CD14-positive monocyte (primary cell): ENCODE measurements at regions not wholly inside any gene's neighbourhood (a gene's known extent, or its start where the extent isn't known, plus 50 kb on each side); places are given as distances from the start of the nearest gene placed in this dataset.
"Not testable (repeated sequence)": the region's sequence is repeated elsewhere in the genome, so short reads cannot be mapped to it uniquely, and the experiment has no call there.

Source experiments
- DNase-seq, 3 donors: peaks; one replicate each; pipeline ENCODE4 v3.0.0-alpha.2; 2011 to 2022
- H2AFZ ChIP-seq: 2 replicates; pipeline ENCODE4 v1.6.0; 2012; ENCODE audit warnings: mild to moderate bottlenecking, low read depth, low read length, inconsistent platforms; ENCODE audit not compliant: insufficient read depth, poor library complexity, severe bottlenecking
- H3K27ac ChIP-seq, 2 donors: 1 replicate in 1 of 2; 2 replicates in 1 of 2; pipeline ENCODE4 v1.5.1; 2012 to 2013; ENCODE audit warnings: low read length in 2 of 2, control low read depth in 1 of 2, inconsistent platforms in 1 of 2, low read depth in 1 of 2, mild to moderate bottlenecking in 1 of 2
- H3K27me3 ChIP-seq, 2 donors: one replicate each; pipeline versions ENCODE4 v1.6.0 to v1.6.1; 2011 to 2013; ENCODE audit warnings: low read length in 2 of 2; ENCODE audit not compliant: control insufficient read depth in 2 of 2, insufficient read depth in 2 of 2
- H3K36me3 ChIP-seq, 2 donors: replicated peaks in 1 of 2; 1 replicate in 1 of 2; 2 replicates in 1 of 2; pipeline versions ENCODE4 v1.5.1 to v1.6.1; 2012 to 2013; ENCODE audit warnings: low read length in 2 of 2, control low read depth in 1 of 2, inconsistent platforms in 1 of 2, mild to moderate bottlenecking in 1 of 2; ENCODE audit not compliant: insufficient read depth in 2 of 2, control insufficient read depth in 1 of 2
- H3K4me1 ChIP-seq, 2 donors: 1 replicate in 1 of 2; 2 replicates in 1 of 2; pipeline versions ENCODE4 v1.5.1 to v1.6.1; 2012 to 2013; ENCODE audit warnings: low read length in 2 of 2, control low read depth in 1 of 2, inconsistent platforms in 1 of 2, mild to moderate bottlenecking in 1 of 2, moderate library complexity in 1 of 2; ENCODE audit not compliant: insufficient read depth in 2 of 2, control insufficient read depth in 1 of 2
- H3K4me2 ChIP-seq: replicated peaks from 2 replicates; pipeline ENCODE3; 2012; ENCODE audit warnings: low read length, moderate library complexity, mild to moderate bottlenecking; ENCODE audit not compliant: poor library complexity, severe bottlenecking; ENCODE audit errors: extremely low read depth
- H3K4me3 ChIP-seq, 3 experiments: fragments of 200-600 bp in 1 of 3; sonication (generic) in 1 of 3; replicated peaks in 1 of 3; 1 replicate in 2 of 3; 2 replicates in 1 of 3; pipeline ENCODE4 v1.5.1; 2011 to 2013; ENCODE audit warnings: low read length in 3 of 3, mild to moderate bottlenecking in 3 of 3, control low read depth in 2 of 3, low read depth in 2 of 3, inconsistent platforms in 1 of 3, moderate library complexity in 1 of 3
- H3K79me2 ChIP-seq: 2 replicates; pipeline ENCODE4 v1.6.0; 2012; ENCODE audit warnings: mild to moderate bottlenecking, control low read depth, inconsistent platforms, low read length, moderate library complexity; ENCODE audit not compliant: insufficient read depth
- H3K9ac ChIP-seq: 2 replicates; pipeline ENCODE4 v1.6.0; 2017; ENCODE audit warnings: low read length, mild to moderate bottlenecking; ENCODE audit not compliant: insufficient read depth, poor library complexity, severe bottlenecking
- H3K9me3 ChIP-seq, 2 donors: replicated peaks in 1 of 2; 1 replicate in 1 of 2; 2 replicates in 1 of 2; pipeline versions ENCODE4 v1.5.1 to v1.6.1; 2012 to 2013; ENCODE audit warnings: low read length in 2 of 2, control low read depth in 1 of 2; ENCODE audit not compliant: control insufficient read depth in 1 of 2, insufficient read depth in 1 of 2
- H4K20me1 ChIP-seq: 2 replicates; pipeline ENCODE4 v1.6.0; 2012; ENCODE audit warnings: mild to moderate bottlenecking, low read length, control low read depth, moderate library complexity; ENCODE audit not compliant: insufficient read depth
- H3K27ac Mint-ChIP-seq, 7 donors: one replicate each; pipeline ENCODE4 v1.8.0; 2020; ENCODE audit warnings: mild to moderate bottlenecking in 7 of 7, mixed read lengths in 7 of 7, moderate library complexity in 6 of 7, inconsistent platforms in 2 of 7
- H3K27me3 Mint-ChIP-seq, 3 donors: one replicate each; pipeline ENCODE4 v1.8.0; 2021 to 2022; ENCODE audit warnings: low read depth in 3 of 3, mild to moderate bottlenecking in 3 of 3, mixed read lengths in 3 of 3, moderate library complexity in 3 of 3, inconsistent platforms in 1 of 3
- H3K36me3 Mint-ChIP-seq, 2 donors: one replicate each; pipeline ENCODE4 v1.8.0; 2020; ENCODE audit warnings: mixed read lengths in 2 of 2, inconsistent platforms in 1 of 2, mild to moderate bottlenecking in 1 of 2
- H3K4me1 Mint-ChIP-seq: one replicate; pipeline ENCODE4 v1.8.0; 2020; ENCODE audit warnings: mild to moderate bottlenecking, mixed read lengths
- H3K4me3 Mint-ChIP-seq, 2 donors: one replicate each; pipeline ENCODE4 v1.8.0; 2020; ENCODE audit warnings: mild to moderate bottlenecking in 2 of 2, mixed read lengths in 2 of 2, moderate library complexity in 1 of 2
- H3K9me3 Mint-ChIP-seq, 7 donors: one replicate each; pipeline ENCODE4 v1.8.0; 2020 to 2022; ENCODE audit warnings: mixed read lengths in 7 of 7, mild to moderate bottlenecking in 6 of 7, moderate library complexity in 6 of 7, inconsistent platforms in 2 of 7
- CTCF ChIP-seq: fragments of 200-600 bp; IDR thresholded peaks from one replicate; pipeline ENCODE4 v1.8.0; 2022; ENCODE audit warnings: antibody characterized with exemption, mild to moderate bottlenecking
- WGBS: methylation state at CpG from one replicate; pipeline ENCODE4 v1.1.5; 2013; ENCODE audit warnings: missing lambda C conversion rate; ENCODE audit not compliant: insufficient coverage; 5-methylcytosine and 5-hydroxymethylcytosine counted together
- intact Hi-C, 2 donors: fragments of 100-400 bp; cut with micrococcal nuclease; formaldehyde crosslinking; loops; one replicate each; pipeline versions ENCODE4 v1.15.0 to v1.15.1; 2023

GRCh38 chr5:12865529-12865928 lies 961.3 kb upstream of the CTNND2 start:
- H3K4me2 ChIP-seq: no peak overlapping the region
- intact Hi-C loops: no loop called here
- no peak overlapping the region for H2AFZ ChIP-seq
- H3K4me1 Mint-ChIP-seq: no peaks in the 10 kb centered on the region
- H3K79me2 ChIP-seq: no peaks in the 10 kb centered on the region
- no peak overlapping the region for H3K4me3 ChIP-seq
- no peaks in the 10 kb centered on the region for H3K27me3 Mint-ChIP-seq
- H3K36me3 ChIP-seq: no peaks in the 10 kb centered on the region
- DNase-seq: no peak
- no peaks in the 10 kb centered on the region for H3K4me1 ChIP-seq
- no peak overlapping the region for H3K27ac Mint-ChIP-seq
- H3K4me3 Mint-ChIP-seq: no peak overlapping the region
- H3K9me3 Mint-ChIP-seq: peaks cover 0 to 5% (median 2%) of the 10 kb centered on the region in 7 donors
- no peak overlapping the region for H3K9ac ChIP-seq
- H4K20me1 ChIP-seq: no peaks in the 10 kb centered on the region
- H3K36me3 Mint-ChIP-seq: no peaks in the 10 kb centered on the region
- H3K27me3 ChIP-seq: no peaks in the 10 kb centered on the region
- no peak overlapping the region for H3K27ac ChIP-seq
- H3K9me3 ChIP-seq: peaks cover 0 to 6% of the 10 kb centered on the region in 2 donors
- TF ChIP-seq CTCF: no peak

- H3K27me3 ChIP-seq: no peaks in the 10 kb centered on the region
- H4K20me1 ChIP-seq: no peaks in the 10 kb centered on the region
- H3K4me3 ChIP-seq: no peak overlapping the region
- H3K27ac Mint-ChIP-seq: no peak overlapping the region
- no peak overlapping the region for H2AFZ ChIP-seq
- no peak overlapping the region for H3K27ac ChIP-seq
- 27% methylated on average over 2 of the region's 7 CpGs for WGBS
- H3K9ac ChIP-seq: no peak overlapping the region
- no peak for DNase-seq
- intact Hi-C loops: no loop called here
- no peaks in the 10 kb centered on the region for H3K36me3 Mint-ChIP-seq
- H3K79me2 ChIP-seq: no peaks in the 10 kb centered on the region
- H3K9me3 ChIP-seq: peaks cover 16% of the 10 kb centered on the region in 2 donors
- no peaks in the 10 kb centered on the region for H3K4me1 Mint-ChIP-seq
- H3K4me1 ChIP-seq: no peaks in the 10 kb centered on the region
- no peaks in the 10 kb centered on the region for H3K36me3 ChIP-seq
- no peak overlapping the region for H3K4me3 Mint-ChIP-seq
- no peak for TF ChIP-seq CTCF
- H3K9me3 Mint-ChIP-seq: peaks cover 2 to 14% (median 8%) of the 10 kb centered on the region in 7 donors
- H3K4me2 ChIP-seq: no peak overlapping the region
- no peaks in the 10 kb centered on the region for H3K27me3 Mint-ChIP-seq
Measured at GRCh38 chr5:12861886-12862654, 957.8 kb upstream of the CTNND2 start.

- H3K27ac ChIP-seq, H3K4me3 ChIP-seq, H4K20me1 ChIP-seq, H3K36me3 Mint-ChIP-seq, H3K27me3 Mint-ChIP-seq, H3K4me1 Mint-ChIP-seq, H3K27ac Mint-ChIP-seq, H3K79me2 ChIP-seq, H3K4me2 ChIP-seq, DNase-seq, H2AFZ ChIP-seq, H3K27me3 ChIP-seq, H3K4me1 ChIP-seq, H3K4me3 Mint-ChIP-seq, intact Hi-C loops, H3K36me3 ChIP-seq, H3K9ac ChIP-seq: not testable (repeated sequence)
- peaks cover 10 to 16% of the 10 kb centered on the region in 2 donors for H3K9me3 ChIP-seq
- WGBS: no CpG with 5 or more reads among the region's 1 CpG
- H3K9me3 Mint-ChIP-seq: peaks cover 3 to 22% (median 13%) of the 10 kb centered on the region in 7 donors
Measured at GRCh38 chr5:12856105-12856504, 951.9 kb upstream of the CTNND2 start.
